HCT116 (cell line): ENCODE measurements at regions not wholly inside any gene's neighbourhood (a gene's known extent, or its start where the extent isn't known, plus 50 kb on each side); places are given as distances from the start of the nearest gene placed in this dataset.

Source experiments
- ATAC-seq: fragments of 200-7000 bp; cut with Tn5 transposase; 2 replicates; pipeline ENCODE4 v1.9.1; 2020; ENCODE audit warnings: mild to moderate bottlenecking, moderate library complexity
- BruUV-seq: library from RNA; stranded (reverse); fragments of 400-500 nt; replicated peaks from 2 replicates; lab custom pipeline; 2021; lab: Mats Ljungman, UMichigan
- CTCF ChIA-PET: fragments of 300-600 bp; sonication (Branson Sonifier 250); formaldehyde crosslinking; loops from one replicate; lab custom pipeline; 2021; ENCODE audit warnings: antibody characterized with exemption; lab: Charles Lee
- POLR2A ChIA-PET: fragments of 300-600, 350-600 bp; sonication (Branson Sonifier 250); formaldehyde crosslinking; loops from one replicate; lab custom pipeline; 2021; ENCODE audit warnings: antibody characterized with exemption; lab: Charles Lee
- RAD21 ChIA-PET, 2 experiments: fragments of 300-600 bp; sonication (Branson Sonifier 250); formaldehyde crosslinking; loops; one replicate each; lab custom pipeline; 2023; ENCODE audit warnings: low total read pairs in 2 of 2; ENCODE audit not compliant: uncharacterized antibody in 2 of 2, unreplicated experiment in 2 of 2, low non-redundant PET in 1 of 2; lab: Charles Lee
- DNase-seq: peaks from one replicate; pipeline ENCODE4 v3.0.0-alpha.2; 2010; ENCODE audit warnings: low read depth, low spot score
- H2AFZ ChIP-seq: fragments of 200-600 bp; shearing (Covaris generic), sonication (generic); 2 replicates; pipeline ENCODE4 v1.6.1; 2017; ENCODE audit warnings: low read depth, mixed run types, mixed read lengths, antibody characterized with exemption, low read length; ENCODE audit not compliant: poor library complexity, severe bottlenecking
- H3K27ac ChIP-seq: 2 replicates; pipeline ENCODE4 v1.5.1; 2012; ENCODE audit warnings: low read depth, low read length
- H3K27me3 ChIP-seq: fragments of 200-600 bp; sonication (generic); 2 replicates; pipeline ENCODE4 v1.6.1; 2016; ENCODE audit warnings: mixed run types, low read length, mixed read lengths; ENCODE audit not compliant: insufficient read depth
- H3K36me3 ChIP-seq, 2 experiments: fragments of 200-500 bp in 1 of 2; fragments of 200-600 bp in 1 of 2; sonication (Bioruptor generic) in 1 of 2; sonication (generic) in 1 of 2; 2 replicates each; pipeline versions ENCODE4 v1.5.1 to v1.6.1; 2014 to 2016; ENCODE audit warnings: low read length in 2 of 2, inconsistent platforms in 1 of 2, mixed read lengths in 1 of 2, mixed run types in 1 of 2; ENCODE audit not compliant: insufficient read depth in 2 of 2, control insufficient read depth in 1 of 2
- H3K4me1 ChIP-seq, 2 experiments: fragments of 200-600 bp in 1 of 2; sonication (generic) in 1 of 2; 2 replicates each; pipeline versions ENCODE4 v1.5.1 to v1.6.1; 2012 to 2017; ENCODE audit warnings: low read length in 2 of 2, inconsistent platforms in 1 of 2, mild to moderate bottlenecking in 1 of 2, mixed read lengths in 1 of 2, mixed run types in 1 of 2, moderate library complexity in 1 of 2; ENCODE audit not compliant: insufficient read depth in 2 of 2, control insufficient read depth in 1 of 2
- H3K4me2 ChIP-seq: fragments of 200-600 bp; sonication (generic); 2 replicates; pipeline ENCODE4 v1.6.1; 2017; ENCODE audit warnings: mixed run types, low read length, mixed read lengths
- H3K4me3 ChIP-seq, 2 experiments: fragments of 200-600 bp in 1 of 2; sonication (generic) in 1 of 2; replicated peaks in 1 of 2; 2 replicates each; pipeline ENCODE4 v1.5.1; 2011 to 2016; ENCODE audit warnings: low read length in 2 of 2, control low read depth in 1 of 2, low read depth in 1 of 2, mild to moderate bottlenecking in 1 of 2, mixed read lengths in 1 of 2, mixed run types in 1 of 2
- H3K79me2 ChIP-seq: fragments of 200-600 bp; sonication (generic); 2 replicates; pipeline ENCODE4 v1.6.1; 2017; ENCODE audit warnings: mild to moderate bottlenecking, mixed run types, low read length, moderate library complexity, mixed read lengths; ENCODE audit not compliant: insufficient read depth
- H3K9ac ChIP-seq: fragments of 200-600 bp; sonication (generic); 2 replicates; pipeline ENCODE4 v1.6.1; 2016; ENCODE audit warnings: low read length, mixed read lengths
- H3K9me2 ChIP-seq: fragments of 200-600 bp; sonication (generic), shearing (Covaris generic); 2 replicates; pipeline ENCODE4 v1.6.1; 2017; ENCODE audit warnings: mixed run types, mild to moderate bottlenecking, moderate library complexity; ENCODE audit not compliant: insufficient read depth
- H3K9me3 ChIP-seq, 2 experiments: fragments of 200-500 bp in 1 of 2; fragments of 200-600 bp in 1 of 2; sonication (Bioruptor generic) in 1 of 2; sonication (generic) in 1 of 2; 2 replicates each; pipeline ENCODE4 v1.6.1; 2014 to 2017; ENCODE audit warnings: low read length in 2 of 2, mixed read lengths in 2 of 2, inconsistent platforms in 1 of 2, low read depth in 1 of 2, mild to moderate bottlenecking in 1 of 2, mixed run types in 1 of 2, moderate library complexity in 1 of 2; ENCODE audit not compliant: control insufficient read depth in 1 of 2, insufficient read depth in 1 of 2
- H4K20me1 ChIP-seq: fragments of 200-600 bp; sonication (generic), shearing (Covaris generic); 2 replicates; pipeline ENCODE4 v1.6.1; 2017; ENCODE audit warnings: mixed run types, mild to moderate bottlenecking, moderate library complexity; ENCODE audit not compliant: insufficient read depth
- ATF3 ChIP-seq: IDR thresholded peaks from 2 replicates; pipeline ENCODE4 v1.6.1; 2012
- CBX3 ChIP-seq: IDR thresholded peaks from 2 replicates; pipeline ENCODE4 v1.6.1; 2012; ENCODE audit warnings: low read depth
- CTCF ChIP-seq, 3 experiments: fragments of 200-600 bp in 1 of 3; sonication (generic) in 1 of 3; IDR thresholded peaks in 2 of 3; conservative IDR thresholded peaks in 1 of 3; 2 replicates each; pipeline ENCODE4 v1.5.1; 2012 to 2017; ENCODE audit warnings: low read depth in 2 of 3, low read length in 2 of 3, antibody characterized with exemption in 1 of 3, borderline replicate concordance in 1 of 3, control low read depth in 1 of 3, mild to moderate bottlenecking in 1 of 3, mixed read lengths in 1 of 3, mixed run types in 1 of 3, moderate library complexity in 1 of 3; ENCODE audit not compliant: insufficient read depth in 1 of 3
- EGR1 ChIP-seq: IDR thresholded peaks from 2 replicates; pipeline ENCODE4 v1.6.1; 2012; ENCODE audit warnings: low read depth
- ELF1 ChIP-seq: IDR thresholded peaks from 2 replicates; pipeline ENCODE4 v1.6.1; 2012; ENCODE audit warnings: low read depth, borderline replicate concordance
- FOSL1 ChIP-seq: IDR thresholded peaks from 2 replicates; pipeline ENCODE4 v1.6.1; 2012; ENCODE audit warnings: low read depth
- MAX ChIP-seq: IDR thresholded peaks from 2 replicates; pipeline ENCODE4 v1.6.1; 2012
- POLR2A ChIP-seq: IDR thresholded peaks from 2 replicates; pipeline ENCODE4 v1.7.0; 2011; ENCODE audit warnings: borderline replicate concordance; ENCODE audit not compliant: insufficient read depth, insufficient read length; ENCODE audit errors: extremely low read depth
- RAD21 ChIP-seq: IDR thresholded peaks from 2 replicates; pipeline ENCODE4 v1.6.1; 2012; ENCODE audit warnings: low read depth, mild to moderate bottlenecking
- REST ChIP-seq: IDR thresholded peaks from 2 replicates; pipeline ENCODE4 v1.6.1; 2012; ENCODE audit warnings: low read depth
- SIN3A ChIP-seq: IDR thresholded peaks from 2 replicates; pipeline ENCODE4 v1.6.1; 2012; ENCODE audit warnings: low read depth
- SRF ChIP-seq: IDR thresholded peaks from 2 replicates; pipeline ENCODE4 v1.6.1; 2012; ENCODE audit warnings: low read depth
- TCF7L2 ChIP-seq: IDR thresholded peaks from 2 replicates; pipeline ENCODE4 v1.7.0; 2011; ENCODE audit warnings: borderline replicate concordance, inconsistent platforms; ENCODE audit not compliant: insufficient read depth, insufficient read length; ENCODE audit errors: extremely low read depth
- ZFX ChIP-seq: fragments of 450-650 bp; IDR thresholded peaks from 2 replicates; pipeline ENCODE4 v1.6.1; 2017
- ZNF274 ChIP-seq: fragments of 200-500 bp; sonication (Bioruptor generic); IDR thresholded peaks from 2 replicates; pipeline ENCODE4 v1.6.1; 2014; ENCODE audit warnings: mild to moderate bottlenecking, low read depth, low read length, inconsistent platforms
- intact Hi-C: fragments of 100-400 bp; cut with micrococcal nuclease; formaldehyde crosslinking; loops from 2 replicates; pipeline ENCODE4 v1.10.0; 2022
- TF ChIP-seq, protein P1 (sequence below): IDR thresholded peaks from 2 replicates; pipeline ENCODE4 v1.6.1; 2011; ENCODE audit warnings: mild to moderate bottlenecking, low read length, moderate library complexity; ENCODE audit not compliant: insufficient replicate concordance; ENCODE audit errors: extremely low read depth

DNA sequence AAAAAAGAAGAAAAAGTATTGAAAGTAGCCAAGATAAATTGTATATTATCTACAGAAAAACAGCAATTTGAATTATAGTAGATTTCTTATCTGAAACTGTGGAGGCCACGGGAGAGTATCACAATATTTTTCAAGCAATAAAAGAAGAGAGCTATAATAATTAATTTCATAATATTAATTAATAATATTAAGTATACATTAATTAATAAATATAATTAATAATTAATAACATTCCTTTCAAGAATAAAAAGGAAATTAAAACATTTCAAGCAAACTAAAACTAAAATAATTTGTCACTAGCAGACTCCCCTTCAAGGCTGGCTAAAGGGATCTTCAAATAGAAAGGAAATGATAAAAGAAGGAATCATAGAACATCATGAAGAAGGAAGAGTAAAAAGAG, 372.7 kb upstream of the KYNU start:
- ATAC-seq (no peak), DNase-seq (no peak)
- Histone ChIP-seq H3K9me3 (no peaks in the 10 kb centered on the region), H4K20me1 (no peaks in the 10 kb centered on the region), H3K9me2 (no peaks in the 10 kb centered on the region), H3K4me3 (no peak overlapping the region), H3K4me2 (no peak overlapping the region), H3K27ac (no peak overlapping the region), H3K36me3 (no peaks in the 10 kb centered on the region), H2AFZ (no peak overlapping the region), H3K79me2 (no peaks in the 10 kb centered on the region), H3K27me3 (no peaks in the 10 kb centered on the region), H3K9ac (no peak overlapping the region), H3K4me1 (no peaks in the 10 kb centered on the region)
- CTCF ChIA-PET, result no interaction called here
- POLR2A ChIA-PET, result no interaction called here
- intact Hi-C loops, result no loop called here
- TF ChIP-seq ZNF274 (no peak), EGR1 (no peak), ATF3 (no peak), SIN3A (no peak), CTCF (IDR thresholded peaks at IDR 0.05 in 2 of 3, conservative IDR thresholded peaks at IDR 0.05 in 1 of 3; ENCODE audit: borderline replicate concordance in 1 of 3, insufficient read depth in 1 of 3, low read depth in 2 of 3, low read length in 2 of 3) (no peak), ELF1 (no peak), CBX3 (no peak), REST (no peak), POLR2A (no peak), RAD21 (no peak), FOSL1 (no peak), SRF (no peak), TCF7L2 (no peak), MAX (no peak), ZFX (no peak)
- TF ChIP-seq, protein P1, sequence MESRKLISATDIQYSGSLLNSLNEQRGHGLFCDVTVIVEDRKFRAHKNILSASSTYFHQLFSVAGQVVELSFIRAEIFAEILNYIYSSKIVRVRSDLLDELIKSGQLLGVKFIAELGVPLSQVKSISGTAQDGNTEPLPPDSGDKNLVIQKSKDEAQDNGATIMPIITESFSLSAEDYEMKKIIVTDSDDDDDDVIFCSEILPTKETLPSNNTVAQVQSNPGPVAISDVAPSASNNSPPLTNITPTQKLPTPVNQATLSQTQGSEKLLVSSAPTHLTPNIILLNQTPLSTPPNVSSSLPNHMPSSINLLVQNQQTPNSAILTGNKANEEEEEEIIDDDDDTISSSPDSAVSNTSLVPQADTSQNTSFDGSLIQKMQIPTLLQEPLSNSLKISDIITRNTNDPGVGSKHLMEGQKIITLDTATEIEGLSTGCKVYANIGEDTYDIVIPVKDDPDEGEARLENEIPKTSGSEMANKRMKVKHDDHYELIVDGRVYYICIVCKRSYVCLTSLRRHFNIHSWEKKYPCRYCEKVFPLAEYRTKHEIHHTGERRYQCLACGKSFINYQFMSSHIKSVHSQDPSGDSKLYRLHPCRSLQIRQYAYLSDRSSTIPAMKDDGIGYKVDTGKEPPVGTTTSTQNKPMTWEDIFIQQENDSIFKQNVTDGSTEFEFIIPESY, result no peak
- RAD21 ChIA-PET, result no interaction called here
- no TSS peak for BruUV-seq
